OCI-LY7 (cell line): ENCODE measurements at regions not wholly inside any gene's neighbourhood (a gene's known extent, or its start where the extent isn't known, plus 50 kb on each side); places are given as distances from the start of the nearest gene placed in this dataset.

Source experiments
- BruUV-seq: library from RNA; stranded (reverse); fragments of 400-500 nt; replicated peaks from 2 replicates; lab custom pipeline; 2021; lab: Mats Ljungman, UMichigan
- CTCF ChIA-PET: fragments of 300-600 bp; sonication (Branson Sonifier 250); formaldehyde crosslinking; loops from one replicate; lab custom pipeline; 2022; ENCODE audit warnings: antibody characterized with exemption; ENCODE audit not compliant: unreplicated experiment; lab: Charles Lee
- POLR2A ChIA-PET: fragments of 300-600 bp; sonication (Branson Sonifier 250); formaldehyde crosslinking; loops from one replicate; lab custom pipeline; 2022; ENCODE audit warnings: antibody characterized with exemption; lab: Charles Lee
- DNase-seq: peaks from one replicate; pipeline ENCODE4 v3.0.0-alpha.2; 2015; ENCODE audit warnings: low spot score
- H2AFZ ChIP-seq: fragments of 200-600 bp; sonication (generic), shearing (Covaris generic); 2 replicates; pipeline ENCODE4 v1.6.1; 2014; ENCODE audit warnings: mild to moderate bottlenecking, antibody characterized with exemption, low read length, moderate library complexity
- H3K27ac ChIP-seq: fragments of 200-600 bp; sonication (generic); 2 replicates; pipeline ENCODE4 v1.5.1; 2014; ENCODE audit warnings: mixed run types, low read depth, mild to moderate bottlenecking, moderate library complexity, low read length, inconsistent platforms; ENCODE audit not compliant: poor library complexity, severe bottlenecking
- H3K36me3 ChIP-seq: fragments of 200-600 bp; sonication (generic); 2 replicates; pipeline ENCODE4 v1.6.1; 2014; ENCODE audit warnings: mild to moderate bottlenecking, antibody characterized with exemption, low read length, moderate library complexity, mixed read lengths; ENCODE audit not compliant: insufficient read depth
- H3K4me1 ChIP-seq: fragments of 200-600 bp; sonication (generic); 2 replicates; pipeline ENCODE4 v1.5.1; 2014; ENCODE audit warnings: mild to moderate bottlenecking, low read length; ENCODE audit not compliant: insufficient read depth, poor library complexity, severe bottlenecking
- H3K4me2 ChIP-seq: fragments of 200-600 bp; sonication (generic); 2 replicates; pipeline ENCODE4 v1.6.1; 2014; ENCODE audit warnings: mild to moderate bottlenecking, low read length
- H3K4me3 ChIP-seq: fragments of 200-600 bp; sonication (generic); 2 replicates; pipeline ENCODE4 v1.5.1; 2014; ENCODE audit warnings: mild to moderate bottlenecking, low read depth, low read length; ENCODE audit not compliant: poor library complexity, severe bottlenecking
- H3K79me2 ChIP-seq: fragments of 200-600 bp; sonication (generic); 2 replicates; pipeline ENCODE4 v1.6.1; 2016; ENCODE audit warnings: low read depth, mild to moderate bottlenecking, low read length, moderate library complexity, mixed read lengths; ENCODE audit not compliant: insufficient read depth
- H3K9me2 ChIP-seq: fragments of 200-600 bp; sonication (generic); 2 replicates; pipeline ENCODE4 v1.6.1; 2016; ENCODE audit warnings: mild to moderate bottlenecking, low read length, mixed read lengths; ENCODE audit not compliant: insufficient read depth
- H3K9me3 ChIP-seq: fragments of 200-600 bp; sonication (generic); 2 replicates; pipeline ENCODE4 v1.6.1; 2014; ENCODE audit warnings: mild to moderate bottlenecking, mixed run types, low read length, mixed read lengths
- H4K20me1 ChIP-seq: fragments of 200-600 bp; sonication (generic); 2 replicates; pipeline ENCODE4 v1.6.1; 2014; ENCODE audit warnings: mild to moderate bottlenecking, antibody characterized with exemption, low read length, moderate library complexity, mixed read lengths; ENCODE audit not compliant: insufficient read depth
- CTCF ChIP-seq: fragments of 200-600 bp; sonication (generic); conservative IDR thresholded peaks from 2 replicates; pipeline ENCODE4 v1.5.1; 2014; ENCODE audit warnings: mild to moderate bottlenecking, antibody characterized with exemption, low read length, moderate library complexity, mixed read lengths
- EZH2phosphoT487 ChIP-seq: fragments of 200-600 bp; sonication (generic); IDR thresholded peaks from 2 replicates; pipeline ENCODE4 v1.6.1; 2018; ENCODE audit warnings: low read depth, borderline replicate concordance, mild to moderate bottlenecking, mixed run types, antibody characterized with exemption, low read length, moderate library complexity, mixed read lengths
- intact Hi-C: fragments of 100-400 bp; cut with micrococcal nuclease; formaldehyde crosslinking; loops from one replicate; pipeline ENCODE4 v1.10.0; 2022; ENCODE audit not compliant: unreplicated experiment

GRCh38 chr4:60637976-60638375, 562.1 kb upstream of the ADGRL3 start:
- no peak overlapping the region for H2AFZ ChIP-seq
- H4K20me1 ChIP-seq, result no peaks in the 10 kb centered on the region
- no peaks in the 10 kb centered on the region for H3K36me3 ChIP-seq
- no peak overlapping the region for H3K4me2 ChIP-seq
- CTCF ChIA-PET, result no interaction called here
- TF ChIP-seq EZH2phosphoT487, result no peak
- TF ChIP-seq CTCF, result no peak
- H3K27ac ChIP-seq, result no peak overlapping the region
- H3K9me3 ChIP-seq, result no peaks in the 10 kb centered on the region
- BruUV-seq, result no TSS peak
- DNase-seq, result no peak
- POLR2A ChIA-PET, result no interaction called here
- no peak overlapping the region for H3K4me3 ChIP-seq
- no peaks in the 10 kb centered on the region for H3K9me2 ChIP-seq
- H3K4me1 ChIP-seq, result no peaks in the 10 kb centered on the region
- H3K79me2 ChIP-seq, result no peaks in the 10 kb centered on the region
- intact Hi-C loops, result no loop called here

- no peaks in the 10 kb centered on the region for H4K20me1 ChIP-seq
- H2AFZ ChIP-seq, result no peak overlapping the region
- TF ChIP-seq EZH2phosphoT487, result no peak
- TF ChIP-seq CTCF, result no peak
- H3K4me2 ChIP-seq, result no peak overlapping the region
- H3K4me1 ChIP-seq, result no peaks in the 10 kb centered on the region
- H3K9me3 ChIP-seq, result 0 out of 2 replicates have a peak, but pooled peaks cover 6% of the 10 kb centered on the region
- no peak overlapping the region for H3K27ac ChIP-seq
- intact Hi-C loops, result no loop called here
- ChIA-PET POLR2A (no interaction called here), CTCF (no interaction called here)
- no peaks in the 10 kb centered on the region for H3K79me2 ChIP-seq
- no peaks in the 10 kb centered on the region for H3K36me3 ChIP-seq
- H3K9me2 ChIP-seq, result no peaks in the 10 kb centered on the region
- BruUV-seq, result no TSS peak
- H3K4me3 ChIP-seq, result no peak overlapping the region
- DNase-seq, result no peak
Measured at GRCh38 chr4:60648774-60649173, 551.4 kb upstream of the ADGRL3 start.

GRCh38 chr4:60652933-60653332, 547.2 kb upstream of the ADGRL3 start:
- H3K4me1 ChIP-seq, result no peaks in the 10 kb centered on the region
- no peak for TF ChIP-seq CTCF
- no peak for TF ChIP-seq EZH2phosphoT487
- POLR2A ChIA-PET, result no interaction called here
- H3K79me2 ChIP-seq, result no peaks in the 10 kb centered on the region
- no peak overlapping the region for H3K27ac ChIP-seq
- CTCF ChIA-PET, result no interaction called here
- H3K4me2 ChIP-seq, result no peak overlapping the region
- intact Hi-C loops, result no loop called here
- no TSS peak for BruUV-seq
- H2AFZ ChIP-seq, result no peak overlapping the region
- DNase-seq, result no peak
- H3K9me3 ChIP-seq, result 0 out of 2 replicates have a peak, but pooled peaks cover 6% of the 10 kb centered on the region
- no peaks in the 10 kb centered on the region for H3K36me3 ChIP-seq
- no peaks in the 10 kb centered on the region for H4K20me1 ChIP-seq
- no peaks in the 10 kb centered on the region for H3K9me2 ChIP-seq
- no peak overlapping the region for H3K4me3 ChIP-seq
